Ovary (tissue), 3 donors: ENCODE measurements at regions not wholly inside any gene's neighbourhood (a gene's known extent, or its start where the extent isn't known, plus 50 kb on each side); places are given as distances from the start of the nearest gene placed in this dataset.

Experiments
- EP300 ChIP-seq: sonication (generic); formaldehyde crosslinking; IDR thresholded peaks from one replicate; pipeline ENCODE4 v1.6.1; 2017; ENCODE audit warnings: antibody characterized with exemption
- POLR2A ChIP-seq: fragments of 450-650 bp; IDR thresholded peaks from one replicate; pipeline ENCODE4 v1.6.1; 2017; ENCODE audit warnings: antibody characterized with exemption, mild to moderate bottlenecking, moderate library complexity
- TF ChIP-seq, protein P1 (sequence below), 3 donors: fragments of 450-650 bp in 2 of 3; fragments of 200-600 bp in 1 of 3; IDR thresholded peaks; one replicate each; pipeline versions ENCODE4 v1.5.1 to v1.8.0; 2016 to 2022; ENCODE audit warnings: antibody characterized with exemption in 3 of 3, mild to moderate bottlenecking in 1 of 3
- donor health status: DM: no; HTN: no; CAD: no.

DNA sequence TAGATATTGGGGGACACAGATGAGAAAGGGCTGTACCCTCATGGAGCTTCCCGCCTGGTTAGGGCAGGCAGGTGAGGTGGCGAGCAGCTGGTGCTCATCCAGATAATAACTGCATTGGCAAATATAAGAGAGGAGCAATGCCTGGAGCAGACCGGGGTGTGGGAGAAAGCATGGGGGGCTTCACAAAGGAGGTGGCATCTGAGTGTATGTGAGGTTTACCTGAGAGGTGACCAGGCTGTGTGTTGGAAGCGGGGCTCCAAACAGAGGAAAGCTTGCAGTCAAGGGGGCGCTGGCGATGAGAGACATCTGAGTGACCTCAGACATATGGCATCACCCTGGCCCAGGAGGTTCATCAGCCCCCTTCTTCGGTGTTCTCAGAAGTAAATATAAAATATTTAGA, 72.1 kb upstream of the PMEPA1 start:
- TF ChIP-seq EP300 (no peak), POLR2A (no peak)
- TF ChIP-seq, protein P1, sequence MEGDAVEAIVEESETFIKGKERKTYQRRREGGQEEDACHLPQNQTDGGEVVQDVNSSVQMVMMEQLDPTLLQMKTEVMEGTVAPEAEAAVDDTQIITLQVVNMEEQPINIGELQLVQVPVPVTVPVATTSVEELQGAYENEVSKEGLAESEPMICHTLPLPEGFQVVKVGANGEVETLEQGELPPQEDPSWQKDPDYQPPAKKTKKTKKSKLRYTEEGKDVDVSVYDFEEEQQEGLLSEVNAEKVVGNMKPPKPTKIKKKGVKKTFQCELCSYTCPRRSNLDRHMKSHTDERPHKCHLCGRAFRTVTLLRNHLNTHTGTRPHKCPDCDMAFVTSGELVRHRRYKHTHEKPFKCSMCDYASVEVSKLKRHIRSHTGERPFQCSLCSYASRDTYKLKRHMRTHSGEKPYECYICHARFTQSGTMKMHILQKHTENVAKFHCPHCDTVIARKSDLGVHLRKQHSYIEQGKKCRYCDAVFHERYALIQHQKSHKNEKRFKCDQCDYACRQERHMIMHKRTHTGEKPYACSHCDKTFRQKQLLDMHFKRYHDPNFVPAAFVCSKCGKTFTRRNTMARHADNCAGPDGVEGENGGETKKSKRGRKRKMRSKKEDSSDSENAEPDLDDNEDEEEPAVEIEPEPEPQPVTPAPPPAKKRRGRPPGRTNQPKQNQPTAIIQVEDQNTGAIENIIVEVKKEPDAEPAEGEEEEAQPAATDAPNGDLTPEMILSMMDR (IDR thresholded peaks at IDR 0.05) = no peak
